ENCODE measurements at regions not wholly inside any gene's neighbourhood (a gene's known extent, or its start where the extent isn't known, plus 50 kb on each side); places are given as distances from the start of the nearest gene placed in this dataset.

DNA sequence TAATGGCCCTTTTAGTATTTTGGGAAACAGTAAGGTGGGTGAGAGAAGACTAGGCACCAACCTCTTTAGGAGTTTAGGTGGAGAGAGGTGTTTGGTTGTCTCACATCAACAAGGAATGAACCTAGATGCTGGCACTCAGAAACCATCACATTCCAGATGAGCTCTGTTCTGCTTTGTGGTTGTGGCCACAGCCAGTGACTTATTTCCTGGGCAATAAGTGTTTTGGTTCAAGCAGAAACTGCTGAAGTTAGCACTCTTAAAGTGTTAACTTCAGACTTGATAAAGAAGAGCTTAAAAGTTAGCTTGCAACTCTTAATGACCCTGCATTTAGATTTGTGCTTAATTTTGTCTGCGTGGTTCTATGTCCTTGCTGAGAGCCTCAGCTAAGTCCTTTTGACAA is 929.2 kb downstream of the SLC4A3 start:
- Mint-ChIP-seq H3K27ac (no peak overlapping the region), H3K27me3 (no peaks in the 10 kb centered on the region), H3K4me1 (no peaks in the 10 kb centered on the region), H3K4me3 (no peak overlapping the region), H3K36me3 (no peaks in the 10 kb centered on the region), H3K9me3 (peaks cover 4% of the 10 kb centered on the region)
- ATAC-seq (ENCODE audit: low read depth) (no peak), DNase-seq (no peak)
- POLR2A ChIA-PET, result no interaction called here

DNA sequence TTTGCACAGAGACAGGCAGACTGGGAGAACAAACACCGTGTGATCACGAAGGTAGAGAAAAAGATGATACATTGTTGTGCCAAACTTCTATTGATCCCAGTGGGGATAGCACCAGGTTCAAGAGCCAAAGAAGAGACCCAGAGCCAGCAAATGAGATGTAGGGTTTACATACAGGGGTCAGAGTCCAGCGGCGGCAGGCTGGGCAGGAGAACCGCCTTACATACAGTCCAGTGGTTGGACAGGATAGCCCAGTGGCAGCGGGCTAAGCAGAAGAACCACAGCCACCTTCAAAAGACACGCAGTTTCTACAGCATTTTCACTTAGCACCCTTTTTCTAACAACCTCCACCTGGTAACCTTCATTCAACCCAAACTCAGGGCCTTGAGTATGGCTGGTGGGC is 932.8 kb downstream of the SLC4A3 start:
- no peak overlapping the region for H3K4me3 Mint-ChIP-seq
- H3K27me3 Mint-ChIP-seq, result no peaks in the 10 kb centered on the region
- H3K27ac Mint-ChIP-seq, result no peak overlapping the region
- peaks cover 4% of the 10 kb centered on the region for H3K9me3 Mint-ChIP-seq
- no peaks in the 10 kb centered on the region for H3K4me1 Mint-ChIP-seq
- ATAC-seq (ENCODE audit: low read depth) (no peak), DNase-seq (no peak)
- no peaks in the 10 kb centered on the region for H3K36me3 Mint-ChIP-seq
- POLR2A ChIA-PET, result no interaction called here

DNA sequence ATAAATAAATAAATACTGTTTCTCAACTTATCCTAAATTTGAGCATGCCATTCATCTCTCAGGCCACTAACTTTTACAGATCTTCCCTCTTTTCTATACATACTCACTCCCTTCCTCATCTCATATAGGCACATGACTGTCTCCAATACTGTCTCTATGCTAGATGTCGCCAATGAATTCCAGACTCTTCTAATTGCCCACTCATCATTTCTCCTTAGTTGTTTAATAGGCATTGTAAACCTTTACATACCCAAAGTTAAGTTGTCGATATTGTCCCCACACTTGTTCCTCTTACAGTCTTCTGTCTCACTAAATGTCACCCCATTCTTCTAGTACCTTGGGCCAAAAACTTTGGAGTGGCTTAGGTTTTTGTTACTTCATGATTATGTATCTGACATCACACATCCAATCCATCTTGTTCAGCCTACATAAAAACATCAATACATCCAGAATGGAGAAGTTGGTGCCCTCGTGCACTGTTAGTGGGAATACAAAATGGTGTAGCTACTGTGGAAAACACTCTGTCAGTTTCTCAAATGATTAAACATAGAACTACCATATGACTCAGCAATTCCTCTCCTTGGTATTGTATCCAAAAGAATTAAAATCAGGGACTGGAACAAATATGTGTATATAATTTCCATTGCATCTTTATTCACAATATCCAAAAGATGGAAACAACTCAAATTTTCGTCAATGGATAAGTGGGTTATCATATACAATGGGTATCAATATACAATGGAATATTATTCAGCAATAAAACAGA is 935.1 kb downstream of the SLC4A3 start:
- Mint-ChIP-seq H3K36me3 (no peaks in the 10 kb centered on the region), H3K27ac (no peak overlapping the region), H3K4me1 (no peaks in the 10 kb centered on the region), H3K9me3 (peaks cover 2% of the 10 kb centered on the region), H3K4me3 (no peak overlapping the region), H3K27me3 (no peaks in the 10 kb centered on the region)
- DNase-seq (no peak), ATAC-seq (ENCODE audit: low read depth) (no peak)
- POLR2A ChIA-PET, result no interaction called here

DNA sequence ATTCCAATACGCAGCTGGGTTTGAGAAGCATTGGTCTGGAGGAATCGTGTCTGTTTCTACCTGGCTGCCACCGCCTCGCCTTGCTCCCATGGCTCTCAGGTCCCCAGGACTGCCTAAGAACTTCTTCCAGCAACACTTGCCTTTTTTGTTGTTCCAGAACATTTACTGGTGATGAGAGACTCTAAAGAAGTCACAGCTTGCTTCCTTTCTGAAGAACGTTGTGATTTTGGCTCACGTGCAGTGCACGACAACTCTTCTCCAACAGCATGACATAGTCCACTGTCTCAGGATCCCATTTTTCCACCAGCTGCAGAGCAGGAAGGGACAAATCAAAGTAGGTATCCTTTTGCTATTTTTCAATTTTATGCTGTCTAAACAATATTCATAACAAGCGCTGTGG is 940.9 kb downstream of the SLC4A3 start:
- H3K36me3 Mint-ChIP-seq, result no peaks in the 10 kb centered on the region
- no peak overlapping the region for H3K27ac Mint-ChIP-seq
- H3K9me3 Mint-ChIP-seq, result no peaks in the 10 kb centered on the region
- no peaks in the 10 kb centered on the region for H3K27me3 Mint-ChIP-seq
- POLR2A ChIA-PET, result no interaction called here
- H3K4me1 Mint-ChIP-seq, result no peaks in the 10 kb centered on the region
- H3K4me3 Mint-ChIP-seq, result no peak overlapping the region
- no peak for DNase-seq
- no peak for ATAC-seq (ENCODE audit: low read depth)

DNA sequence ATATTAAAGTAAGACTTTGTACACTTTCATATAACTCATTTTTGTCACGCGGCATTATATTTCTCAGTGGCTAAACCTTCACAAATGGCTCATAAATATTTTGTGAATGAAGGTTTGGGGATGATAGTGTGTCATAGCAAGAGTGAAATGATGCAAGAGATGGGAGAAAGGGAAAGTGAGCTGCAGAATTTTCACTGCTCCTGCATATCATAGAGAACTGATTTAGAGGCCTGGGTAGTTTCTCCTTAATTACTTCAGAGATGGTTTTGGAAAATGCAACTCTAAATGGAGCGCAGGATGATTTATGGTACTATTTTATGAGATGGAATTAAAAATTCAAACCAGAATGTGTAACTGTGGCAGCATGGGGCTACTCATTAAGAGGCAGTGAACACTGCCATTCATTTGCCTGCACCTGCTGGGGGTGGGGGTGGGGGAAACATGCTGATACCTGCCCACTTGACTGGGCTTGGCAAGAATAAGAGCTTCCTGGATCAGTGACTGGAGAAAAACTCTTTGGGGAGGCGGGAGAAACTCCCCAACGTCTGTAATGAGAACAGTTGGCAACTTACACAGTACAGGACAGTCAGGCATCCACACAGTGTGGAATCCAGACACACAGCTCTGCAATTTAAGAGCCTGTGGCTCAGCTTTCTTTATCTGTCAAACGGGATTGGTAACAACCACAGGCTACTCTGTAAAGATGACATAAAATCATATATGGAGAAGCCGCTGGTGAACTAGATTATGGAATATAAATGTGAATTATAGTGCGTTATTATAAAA is 941.9 kb downstream of the SLC4A3 start:
- POLR2A ChIA-PET, result no interaction called here
- Mint-ChIP-seq H3K4me3 (no peak overlapping the region), H3K4me1 (no peaks in the 10 kb centered on the region), H3K9me3 (peaks cover 2% of the 10 kb centered on the region), H3K27ac (no peak overlapping the region), H3K36me3 (no peaks in the 10 kb centered on the region), H3K27me3 (no peaks in the 10 kb centered on the region)
- DNase-seq, result no peak
- ATAC-seq (ENCODE audit: low read depth), result no peak

DNA sequence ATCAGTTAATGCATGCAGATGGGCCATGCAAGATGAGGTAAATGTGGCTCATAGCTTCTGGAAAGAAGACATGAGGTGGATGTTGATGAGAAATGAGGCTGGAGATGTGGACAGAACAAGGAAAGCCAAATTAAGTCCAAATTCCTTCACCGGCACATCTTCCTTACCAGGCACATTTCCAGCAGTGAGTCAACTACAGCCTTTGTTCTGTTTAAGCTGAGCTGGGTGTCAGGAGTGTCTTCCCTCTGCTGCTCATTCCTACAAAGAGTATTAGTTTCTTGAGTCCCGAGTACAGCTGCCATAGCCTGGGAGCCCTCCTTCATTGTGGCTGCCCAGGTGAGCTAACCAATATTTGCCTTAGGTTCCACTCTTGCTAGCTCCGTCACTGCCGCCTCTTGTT is 945.0 kb downstream of the SLC4A3 start:
- H3K36me3 Mint-ChIP-seq, result no peaks in the 10 kb centered on the region
- H3K27me3 Mint-ChIP-seq, result no peaks in the 10 kb centered on the region
- H3K4me1 Mint-ChIP-seq, result peaks cover 2% of the 10 kb centered on the region
- no peak overlapping the region for H3K27ac Mint-ChIP-seq
- POLR2A ChIA-PET, result no interaction called here
- H3K9me3 Mint-ChIP-seq, result peaks cover 2% of the 10 kb centered on the region
- no peak for ATAC-seq (ENCODE audit: low read depth)
- no peak overlapping the region for H3K4me3 Mint-ChIP-seq
- DNase-seq, result no peak

DNA sequence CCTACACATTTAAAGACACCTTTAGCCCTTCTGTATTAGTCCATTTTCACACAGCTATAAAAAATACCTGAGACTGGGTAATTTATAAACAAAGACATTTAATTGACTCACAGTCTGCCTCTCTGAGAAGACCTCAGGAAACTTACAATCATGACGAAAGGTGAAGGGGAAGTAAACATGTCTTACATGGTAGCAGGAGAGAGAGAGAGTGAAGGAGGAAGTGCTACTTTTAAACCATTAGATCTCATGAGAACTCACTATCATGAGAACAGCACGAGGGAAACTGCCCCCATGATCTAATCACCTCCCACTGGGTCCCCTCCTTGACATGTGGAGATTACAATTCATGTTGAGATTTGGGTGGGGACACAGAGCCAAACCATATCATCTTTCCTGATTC is 946.6 kb downstream of the SLC4A3 start:
- H3K4me1 Mint-ChIP-seq, result peaks cover 2% of the 10 kb centered on the region
- POLR2A ChIA-PET, result no interaction called here
- peaks cover 2% of the 10 kb centered on the region for H3K9me3 Mint-ChIP-seq
- H3K27me3 Mint-ChIP-seq, result no peaks in the 10 kb centered on the region
- no peak overlapping the region for H3K27ac Mint-ChIP-seq
- no peaks in the 10 kb centered on the region for H3K36me3 Mint-ChIP-seq
- no peak overlapping the region for H3K4me3 Mint-ChIP-seq
- no peak for DNase-seq
- no peak for ATAC-seq (ENCODE audit: low read depth)

DNA sequence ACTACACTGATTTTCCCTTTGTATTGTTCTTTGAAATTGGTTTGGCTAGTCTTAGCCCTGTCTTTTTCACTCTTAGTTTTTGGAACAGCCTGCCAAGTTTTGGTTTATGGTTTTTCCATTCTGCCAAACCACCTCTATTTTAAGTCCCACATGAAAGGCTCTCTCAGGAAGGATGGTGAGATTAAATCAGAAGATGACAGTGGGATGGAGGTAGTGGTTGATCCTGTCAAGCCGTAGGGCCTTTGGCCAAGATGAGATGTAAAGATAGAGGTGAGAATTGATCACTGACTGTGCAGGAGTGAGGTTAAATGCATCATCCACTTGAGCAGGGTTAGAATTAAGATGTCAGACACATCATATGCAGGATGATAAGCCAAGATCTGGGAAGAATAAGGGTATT is 948.5 kb downstream of the SLC4A3 start:
- Mint-ChIP-seq H3K4me3 (no peak overlapping the region), H3K4me1 (peaks cover 2% of the 10 kb centered on the region), H3K27me3 (no peaks in the 10 kb centered on the region), H3K36me3 (no peaks in the 10 kb centered on the region), H3K27ac (no peak overlapping the region), H3K9me3 (peaks cover 2% of the 10 kb centered on the region)
- DNase-seq (no peak), ATAC-seq (ENCODE audit: low read depth) (no peak)
- POLR2A ChIA-PET, result no interaction called here

DNA sequence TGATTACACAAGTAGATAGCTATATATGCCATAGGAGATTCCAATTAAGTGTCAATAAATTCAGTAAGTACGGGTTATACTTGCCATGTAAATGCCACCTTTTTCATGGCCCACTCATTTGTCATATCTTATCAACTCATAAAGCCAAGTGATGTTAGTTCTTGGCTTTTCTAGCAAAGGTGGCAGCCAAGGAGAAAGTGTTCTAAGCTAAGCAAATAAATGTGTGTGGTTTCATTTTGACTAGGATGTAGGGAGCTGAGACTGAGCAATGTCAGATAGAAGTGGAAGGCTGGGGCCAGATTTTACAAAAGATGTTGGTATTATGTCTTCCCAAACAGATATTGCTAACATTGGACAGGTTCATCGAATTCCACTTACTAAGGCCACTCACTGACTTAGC is 952.0 kb downstream of the SLC4A3 start:
- H3K36me3 Mint-ChIP-seq, result no peaks in the 10 kb centered on the region
- no peak overlapping the region for H3K4me3 Mint-ChIP-seq
- peaks cover 2% of the 10 kb centered on the region for H3K4me1 Mint-ChIP-seq
- H3K27ac Mint-ChIP-seq, result no peak overlapping the region
- POLR2A ChIA-PET, result no interaction called here
- no peaks in the 10 kb centered on the region for H3K27me3 Mint-ChIP-seq
- DNase-seq (no peak), ATAC-seq (ENCODE audit: low read depth) (no peak)
- H3K9me3 Mint-ChIP-seq, result no peaks in the 10 kb centered on the region

DNA sequence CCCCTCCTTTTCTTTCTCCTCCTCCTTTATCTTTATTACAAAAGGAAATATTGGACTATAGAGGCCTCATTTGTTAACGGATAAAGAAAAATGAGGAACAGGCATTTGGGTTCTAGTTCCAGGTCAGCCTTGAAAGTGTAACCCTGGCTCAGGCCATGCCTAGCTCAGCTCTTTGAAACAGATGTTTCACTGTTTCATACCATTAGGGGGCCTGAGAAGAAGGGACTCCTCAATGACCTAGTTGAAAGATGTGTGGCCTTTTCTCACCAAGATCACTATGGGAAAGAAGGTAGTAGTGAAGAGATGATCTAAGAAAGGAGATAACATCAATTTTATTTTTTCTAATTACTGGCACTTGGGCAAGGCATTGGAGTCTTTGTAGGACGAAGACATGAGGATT is 952.7 kb downstream of the SLC4A3 start:
- no peaks in the 10 kb centered on the region for H3K9me3 Mint-ChIP-seq
- ATAC-seq (ENCODE audit: low read depth), result no peak
- H3K4me1 Mint-ChIP-seq, result peaks cover 2% of the 10 kb centered on the region
- no peak overlapping the region for H3K27ac Mint-ChIP-seq
- H3K27me3 Mint-ChIP-seq, result no peaks in the 10 kb centered on the region
- no peak for DNase-seq
- no peak overlapping the region for H3K4me3 Mint-ChIP-seq
- H3K36me3 Mint-ChIP-seq, result no peaks in the 10 kb centered on the region
- POLR2A ChIA-PET, result no interaction called here

DNA sequence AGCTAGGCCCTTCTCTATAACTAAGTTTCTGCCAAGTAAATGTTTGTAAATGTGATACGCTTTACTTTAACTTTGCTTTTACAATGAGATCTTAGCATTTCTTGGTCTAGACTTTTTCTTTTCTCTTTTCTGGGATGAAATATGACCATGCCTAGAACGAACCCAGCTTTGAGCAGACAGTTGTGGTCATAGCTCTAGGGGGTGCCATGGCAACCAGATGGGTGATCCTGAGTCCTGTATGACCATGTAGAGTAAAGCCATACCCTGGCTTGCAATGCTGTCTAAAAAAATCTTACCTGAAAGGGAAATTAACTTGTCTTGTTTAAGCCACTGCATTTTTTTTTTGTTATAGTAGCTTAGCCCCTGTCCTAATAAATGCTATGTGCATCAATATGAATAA is 956.3 kb downstream of the SLC4A3 start:
- Mint-ChIP-seq H3K36me3 (no peaks in the 10 kb centered on the region), H3K27ac (no peak overlapping the region), H3K27me3 (no peaks in the 10 kb centered on the region), H3K4me1 (no peaks in the 10 kb centered on the region), H3K4me3 (no peak overlapping the region), H3K9me3 (no peaks in the 10 kb centered on the region)
- no peak for DNase-seq
- POLR2A ChIA-PET, result no interaction called here
- ATAC-seq (ENCODE audit: low read depth), result no peak

DNA sequence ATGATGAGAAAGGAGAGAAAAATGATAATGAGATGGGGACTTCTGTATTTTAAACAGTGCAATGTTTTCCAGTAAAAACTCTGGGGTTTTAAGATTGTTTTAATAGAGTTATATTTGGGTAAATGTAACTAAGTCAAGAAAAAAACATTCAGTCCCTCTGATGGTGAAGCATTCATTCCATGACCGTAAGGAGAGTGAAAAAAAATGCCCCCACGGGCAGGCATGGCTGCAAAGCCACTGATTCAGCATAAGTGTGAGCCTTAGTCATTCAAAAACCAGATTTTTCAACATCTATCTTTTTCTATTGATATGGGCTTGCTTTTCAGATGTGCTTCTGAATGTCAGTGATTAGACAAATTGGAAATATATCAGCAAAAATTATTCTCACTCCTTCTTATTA is 957.8 kb downstream of the SLC4A3 start:
- no peak for DNase-seq
- H3K4me3 Mint-ChIP-seq, result no peak overlapping the region
- peaks cover 1% of the 10 kb centered on the region for H3K9me3 Mint-ChIP-seq
- H3K36me3 Mint-ChIP-seq, result no peaks in the 10 kb centered on the region
- H3K27ac Mint-ChIP-seq, result no peak overlapping the region
- POLR2A ChIA-PET, result no interaction called here
- no peaks in the 10 kb centered on the region for H3K4me1 Mint-ChIP-seq
- no peak for ATAC-seq (ENCODE audit: low read depth)
- H3K27me3 Mint-ChIP-seq, result no peaks in the 10 kb centered on the region

DNA sequence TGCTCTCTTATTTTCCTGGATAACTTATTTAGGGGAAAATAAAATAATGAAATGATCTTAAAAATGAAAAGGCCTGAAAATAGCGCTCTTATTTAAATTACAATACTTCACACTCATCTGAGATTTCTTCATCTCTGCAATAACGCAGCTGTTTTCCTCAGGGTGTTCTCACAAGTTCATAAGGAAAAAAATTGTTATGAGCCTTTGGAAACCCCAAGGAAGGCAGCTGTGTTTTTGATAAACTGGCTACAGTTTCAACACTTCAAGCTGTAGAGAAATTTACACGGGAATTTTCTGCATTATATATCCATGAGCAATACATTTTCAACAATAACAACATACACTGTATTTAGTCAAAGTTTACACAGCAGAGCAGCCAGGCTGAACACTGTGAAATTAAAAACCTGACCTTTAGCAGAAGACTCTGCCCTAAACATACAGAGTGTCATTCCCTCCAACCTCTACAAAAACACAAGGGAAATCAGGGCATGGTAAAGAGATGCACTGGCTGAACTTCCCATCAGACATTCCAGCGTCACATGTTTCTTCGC is 959.6 kb downstream of the SLC4A3 start:
- H3K36me3 Mint-ChIP-seq, result no peaks in the 10 kb centered on the region
- no peaks in the 10 kb centered on the region for H3K27me3 Mint-ChIP-seq
- peaks cover 1% of the 10 kb centered on the region for H3K9me3 Mint-ChIP-seq
- POLR2A ChIA-PET, result no interaction called here
- DNase-seq (no peak), ATAC-seq (ENCODE audit: low read depth) (no peak)
- H3K4me3 Mint-ChIP-seq, result no peak overlapping the region
- H3K4me1 Mint-ChIP-seq, result no peaks in the 10 kb centered on the region
- H3K27ac Mint-ChIP-seq, result no peak overlapping the region

DNA sequence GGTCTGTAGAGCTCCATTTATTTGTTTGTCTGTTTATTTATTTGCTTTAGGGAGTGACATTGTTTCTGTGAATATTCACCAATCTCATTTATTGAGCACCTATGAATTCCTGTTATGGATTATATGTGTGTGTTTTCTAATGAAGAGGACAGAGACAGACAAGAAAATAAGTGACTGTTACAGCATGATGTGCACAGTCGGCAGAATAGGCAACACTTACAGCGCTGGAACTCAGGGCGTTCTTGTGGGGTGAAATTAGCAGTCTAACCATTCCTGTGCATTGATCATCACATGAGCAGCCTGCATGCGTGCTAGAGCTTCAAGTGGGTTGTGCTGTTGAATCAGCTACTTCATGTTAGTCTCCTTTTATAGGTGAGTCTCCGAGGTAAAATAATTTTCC is 960.7 kb downstream of the SLC4A3 start:
- no peak overlapping the region for H3K4me3 Mint-ChIP-seq
- peaks cover 1% of the 10 kb centered on the region for H3K9me3 Mint-ChIP-seq
- DNase-seq, result no peak
- no peaks in the 10 kb centered on the region for H3K4me1 Mint-ChIP-seq
- H3K36me3 Mint-ChIP-seq, result no peaks in the 10 kb centered on the region
- ATAC-seq (ENCODE audit: low read depth), result no peak
- no peak overlapping the region for H3K27ac Mint-ChIP-seq
- POLR2A ChIA-PET, result no interaction called here
- no peaks in the 10 kb centered on the region for H3K27me3 Mint-ChIP-seq
